IMR-90 (cell line): ENCODE measurements at regions not wholly inside any gene's neighbourhood (a gene's known extent, or its start where the extent isn't known, plus 50 kb on each side); places are given as distances from the start of the nearest gene placed in this dataset.

Experiments used
- ATAC-seq: fragments of 200-7000 bp; cut with Tn5 transposase; 2 replicates; pipeline ENCODE4 v1.9.1; 2020; ENCODE audit warnings: low read depth, mild to moderate bottlenecking, moderate library complexity
- BruUV-seq: library from RNA; stranded (reverse); fragments of 400-500 nt; replicated peaks from 2 replicates; lab custom pipeline; 2021; lab: Mats Ljungman, UMichigan
- CTCF ChIA-PET: fragments of 300-600 bp; formaldehyde crosslinking; extraction: SDS; loops from one replicate; lab custom pipeline; 2021; ENCODE audit warnings: antibody characterized with exemption; lab: Yijun Ruan, JAX
- POLR2A ChIA-PET: fragments of 300-600 bp; sonication (Branson Sonifier 250); formaldehyde crosslinking; loops from one replicate; lab custom pipeline; 2022; ENCODE audit warnings: antibody characterized with exemption; ENCODE audit not compliant: unreplicated experiment; lab: Charles Lee
- DNase-seq: peaks from one replicate; pipeline ENCODE4 v3.0.0; 2013
- H2AFZ ChIP-seq: replicated peaks from 2 replicates; pipeline ENCODE3; 2013; ENCODE audit warnings: low read length, mild to moderate bottlenecking; ENCODE audit not compliant: poor library complexity
- H2AK5ac ChIP-seq: 2 replicates; pipeline ENCODE4 v1.6.1; 2013; ENCODE audit warnings: low read depth, low read length, inconsistent platforms
- H2AK9ac ChIP-seq: replicated peaks from 2 replicates; pipeline ENCODE3; 2013; ENCODE audit warnings: mild to moderate bottlenecking, low read depth, low read length, moderate library complexity; ENCODE audit not compliant: poor library complexity
- H2BK120ac ChIP-seq: 2 replicates; pipeline ENCODE4 v1.6.1; 2013; ENCODE audit warnings: low read depth, low read length, inconsistent platforms
- H2BK15ac ChIP-seq: 3 replicates; pipeline ENCODE4 v1.6.1; 2013; ENCODE audit warnings: low read depth, low read length, inconsistent platforms
- H2BK20ac ChIP-seq: 2 replicates; pipeline ENCODE4 v1.6.1; 2013; ENCODE audit warnings: low read depth, mild to moderate bottlenecking, inconsistent platforms, low read length, moderate library complexity
- H2BK5ac ChIP-seq: 2 replicates; pipeline ENCODE4 v1.6.1; 2013; ENCODE audit warnings: mild to moderate bottlenecking, low read depth, low read length, inconsistent platforms; ENCODE audit not compliant: poor library complexity, severe bottlenecking
- H3K14ac ChIP-seq: replicated peaks from 2 replicates; pipeline ENCODE4 v1.6.1; 2013; ENCODE audit warnings: low read depth, low read length, inconsistent platforms
- H3K18ac ChIP-seq: 2 replicates; pipeline ENCODE4 v1.6.1; 2013; ENCODE audit warnings: low read depth, low read length, control low read depth
- H3K23ac ChIP-seq: 2 replicates; pipeline ENCODE4 v1.6.1; 2013; ENCODE audit warnings: low read depth, low read length, inconsistent platforms
- H3K27ac ChIP-seq: 2 replicates; pipeline ENCODE4 v1.5.1; 2013; ENCODE audit warnings: mild to moderate bottlenecking, control low read depth, low read length; ENCODE audit not compliant: insufficient read depth
- H3K27me3 ChIP-seq: 2 replicates; pipeline ENCODE4 v1.6.1; 2013; ENCODE audit warnings: low read length; ENCODE audit not compliant: control insufficient read depth, insufficient read depth
- H3K36me3 ChIP-seq: 2 replicates; pipeline ENCODE4 v1.6.1; 2013; ENCODE audit warnings: low read length, mixed read lengths; ENCODE audit not compliant: control insufficient read depth, insufficient read depth
- H3K4ac ChIP-seq: 2 replicates; pipeline ENCODE4 v1.6.1; 2013; ENCODE audit warnings: low read depth, low read length, inconsistent platforms
- H3K4me1 ChIP-seq: 2 replicates; pipeline ENCODE4 v1.6.1; 2013; ENCODE audit warnings: low read length, mixed read lengths; ENCODE audit not compliant: control insufficient read depth, insufficient read depth
- H3K4me2 ChIP-seq: 2 replicates; pipeline ENCODE4 v1.6.1; 2013; ENCODE audit warnings: low read depth, mild to moderate bottlenecking, control low read depth, low read length, moderate library complexity
- H3K4me3 ChIP-seq: 2 replicates; pipeline ENCODE4 v1.5.1; 2013; ENCODE audit warnings: low read depth, mild to moderate bottlenecking, control low read depth, low read length, moderate library complexity; ENCODE audit not compliant: insufficient read depth
- H3K56ac ChIP-seq: 2 replicates; pipeline ENCODE4 v1.6.1; 2013; ENCODE audit warnings: low read length, inconsistent platforms; ENCODE audit not compliant: insufficient read depth; ENCODE audit errors: extremely low read depth
- H3K79me1 ChIP-seq, 2 experiments: 2 replicates each; pipeline ENCODE4 v1.6.1; 2013; ENCODE audit warnings: low read length in 2 of 2, inconsistent platforms in 1 of 2, low read depth in 1 of 2
- H3K9ac ChIP-seq: 2 replicates; pipeline ENCODE4 v1.6.1; 2013; ENCODE audit warnings: low read depth, low read length, control low read depth
- H3K9me1 ChIP-seq: 2 replicates; pipeline ENCODE4 v1.6.1; 2013; ENCODE audit warnings: low read length, inconsistent platforms; ENCODE audit not compliant: insufficient read depth
- H3K9me3 ChIP-seq: 2 replicates; pipeline ENCODE4 v1.6.1; 2013; ENCODE audit warnings: low read length; ENCODE audit not compliant: control insufficient read depth, insufficient read depth
- H4K20me1 ChIP-seq: 2 replicates; pipeline ENCODE4 v1.6.1; 2013; ENCODE audit warnings: low read length, inconsistent platforms; ENCODE audit not compliant: insufficient read depth
- H4K5ac ChIP-seq: 2 replicates; pipeline ENCODE4 v1.6.1; 2013; ENCODE audit warnings: mild to moderate bottlenecking, low read depth, low read length, control low read depth
- H4K8ac ChIP-seq, 2 experiments: 2 replicates each; pipeline ENCODE4 v1.6.1; 2013; ENCODE audit warnings: low read depth in 2 of 2, low read length in 2 of 2, control low read depth in 1 of 2, inconsistent platforms in 1 of 2
- H4K91ac ChIP-seq: 2 replicates; pipeline ENCODE4 v1.6.1; 2013; ENCODE audit warnings: low read depth, low read length, inconsistent platforms; ENCODE audit not compliant: insufficient read depth
- CEBPB ChIP-seq: IDR thresholded peaks from 2 replicates; pipeline ENCODE4 v1.6.1; 2012; ENCODE audit warnings: low read depth, low read length, improper control_type of control experiment
- NFE2L2 ChIP-seq: fragments of 150-350 bp; IDR thresholded peaks from 2 replicates; pipeline ENCODE4 v1.6.1; 2016; ENCODE audit warnings: low read depth, mild to moderate bottlenecking, low read length
- dilution Hi-C: fragments of 300-500 bp; cut with HindIII; formaldehyde crosslinking; loops from one replicate; pipeline ENCODE4 v1.14.3; 2018; ENCODE audit warnings: low sequenced_read_pairs; ENCODE audit not compliant: unreplicated experiment
- in situ Hi-C: fragments of 300-500 bp; cut with MboI; formaldehyde crosslinking; loops from 3 replicates; pipeline ENCODE4 v1.14.3; 2019; ENCODE audit warnings: low sequenced_read_pairs, inconsistent platforms, mixed read lengths
- intact Hi-C: fragments of 100-400 bp; cut with micrococcal nuclease; formaldehyde crosslinking; loops from 2 replicates; pipeline ENCODE4 v1.10.0; 2022
- TF ChIP-seq, protein P1 (sequence below): conservative IDR thresholded peaks from 2 replicates; pipeline ENCODE4 v1.5.1; 2012; ENCODE audit warnings: mild to moderate bottlenecking, low read depth, low read length, improper control_type of control experiment

DNA sequence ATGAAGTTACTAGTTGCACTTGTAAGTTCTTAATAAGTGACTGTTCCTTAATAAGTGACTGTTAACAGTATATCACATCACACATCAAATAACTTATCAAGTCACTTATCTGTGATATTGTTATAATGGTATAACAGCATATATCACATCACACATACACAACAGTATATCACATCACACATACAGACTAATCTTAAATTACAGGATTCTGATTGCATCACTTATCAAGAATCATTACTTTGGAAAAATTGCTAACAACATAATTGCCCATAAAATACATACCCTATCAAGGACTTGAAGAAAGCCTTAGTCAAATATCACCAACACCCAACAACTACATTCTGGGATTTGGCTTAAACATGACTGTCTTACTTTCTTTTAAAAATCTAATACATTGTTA lies 813.5 kb downstream of the LTN1 start:
- TF ChIP-seq NFE2L2 (no peak), CEBPB (peak; percentile 41; the same call in 1 of the 2 replicates)
- TF ChIP-seq, protein P1, sequence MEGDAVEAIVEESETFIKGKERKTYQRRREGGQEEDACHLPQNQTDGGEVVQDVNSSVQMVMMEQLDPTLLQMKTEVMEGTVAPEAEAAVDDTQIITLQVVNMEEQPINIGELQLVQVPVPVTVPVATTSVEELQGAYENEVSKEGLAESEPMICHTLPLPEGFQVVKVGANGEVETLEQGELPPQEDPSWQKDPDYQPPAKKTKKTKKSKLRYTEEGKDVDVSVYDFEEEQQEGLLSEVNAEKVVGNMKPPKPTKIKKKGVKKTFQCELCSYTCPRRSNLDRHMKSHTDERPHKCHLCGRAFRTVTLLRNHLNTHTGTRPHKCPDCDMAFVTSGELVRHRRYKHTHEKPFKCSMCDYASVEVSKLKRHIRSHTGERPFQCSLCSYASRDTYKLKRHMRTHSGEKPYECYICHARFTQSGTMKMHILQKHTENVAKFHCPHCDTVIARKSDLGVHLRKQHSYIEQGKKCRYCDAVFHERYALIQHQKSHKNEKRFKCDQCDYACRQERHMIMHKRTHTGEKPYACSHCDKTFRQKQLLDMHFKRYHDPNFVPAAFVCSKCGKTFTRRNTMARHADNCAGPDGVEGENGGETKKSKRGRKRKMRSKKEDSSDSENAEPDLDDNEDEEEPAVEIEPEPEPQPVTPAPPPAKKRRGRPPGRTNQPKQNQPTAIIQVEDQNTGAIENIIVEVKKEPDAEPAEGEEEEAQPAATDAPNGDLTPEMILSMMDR: no peak
- BruUV-seq: no TSS peak
- ATAC-seq: no peak

More for the DNA sequence above, 813.5 kb downstream of the LTN1 start:
- no peak overlapping the region for H2AK9ac ChIP-seq
- intact Hi-C loops (no loop called here), dilution Hi-C loops (no loop called here), in situ Hi-C loops (no loop called here)
- DNase-seq: no peak
- no peak overlapping the region for H2BK20ac ChIP-seq
- H3K56ac ChIP-seq: no peak overlapping the region
- H3K27me3 ChIP-seq: no peaks in the 10 kb centered on the region
- H3K9me1 ChIP-seq: no peaks in the 10 kb centered on the region
- no peaks in the 10 kb centered on the region for H3K4me1 ChIP-seq
- H3K9me3 ChIP-seq: peaks cover 8% of the 10 kb centered on the region; the same call in 1 of the 2 replicates
- H2BK120ac ChIP-seq: no peak overlapping the region
- H3K36me3 ChIP-seq: no peaks in the 10 kb centered on the region
- H4K8ac ChIP-seq: no peak overlapping the region
- no peak overlapping the region for H4K5ac ChIP-seq
- H3K18ac ChIP-seq: no peak overlapping the region
- no peaks in the 10 kb centered on the region for H3K79me1 ChIP-seq
- no peak overlapping the region for H3K9ac ChIP-seq
- H3K23ac ChIP-seq: no peak overlapping the region
- ChIA-PET CTCF (no interaction called here), POLR2A (no interaction called here)
- no peaks in the 10 kb centered on the region for H4K20me1 ChIP-seq
- no peak overlapping the region for H3K4ac ChIP-seq
- no peak overlapping the region for H3K4me2 ChIP-seq
- H2BK15ac ChIP-seq: no peak overlapping the region
- H2AFZ ChIP-seq: no peak overlapping the region
- H2BK5ac ChIP-seq: no peak overlapping the region
- H3K14ac ChIP-seq: no peak overlapping the region
- H3K4me3 ChIP-seq: no peak overlapping the region
- H2AK5ac ChIP-seq: no peak overlapping the region
- no peak overlapping the region for H3K27ac ChIP-seq
- H4K91ac ChIP-seq: no peak overlapping the region
